ENCODE measurements at regions not wholly inside any gene's neighbourhood (a gene's known extent, or its start where the extent isn't known, plus 50 kb on each side); places are given as distances from the start of the nearest gene placed in this dataset.

GRCh38 chr13:66225072-66225471 is 1005.1 kb downstream of the PCDH9 start:
- no peak for TF ChIP-seq CTCF (IDR thresholded peaks at IDR 0.05)
- TF ChIP-seq POLR2A (IDR thresholded peaks at IDR 0.05), result no peak
